ENCODE measurements at regions not wholly inside any gene's neighbourhood (a gene's known extent, or its start where the extent isn't known, plus 50 kb on each side); places are given as distances from the start of the nearest gene placed in this dataset.

- intact Hi-C loops (cut with DNase I): no loop called here
- Histone ChIP-seq H3K9me3 (no peaks in the 10 kb centered on the region), H3K4me1 (no peaks in the 10 kb centered on the region), H3K27ac (no peak overlapping the region), H3K36me3 (no peaks in the 10 kb centered on the region), H3K4me3 (no peak overlapping the region), H3K27me3 (no peaks in the 10 kb centered on the region)
- no peak for DNase-seq
- 51% methylated on average over 2 of the region's 2 CpGs for WGBS (ENCODE audit: insufficient coverage, low coverage, low lambda C conversion rate, missing lambda C conversion rate)
- ATAC-seq: peak in 1 of 4 donors; percentile 48
- TF ChIP-seq CTCF (IDR thresholded peaks at IDR 0.05): no peak
- TF ChIP-seq POLR2A (IDR thresholded peaks at IDR 0.05): no peak
These were observed 273.9 kb upstream of the RGS6 start for GRCh38 chr14:71658261-71658860.

- no peaks in the 10 kb centered on the region for H3K9me3 ChIP-seq
- peak in 1 of 4 donors; percentile 93 for ATAC-seq
- no peaks in the 10 kb centered on the region for H3K4me1 ChIP-seq
- H3K36me3 ChIP-seq: no peaks in the 10 kb centered on the region
- TF ChIP-seq POLR2A (IDR thresholded peaks at IDR 0.05) (no peak), CTCF (IDR thresholded peaks at IDR 0.05) (no peak)
- no peak for DNase-seq
- H3K4me3 ChIP-seq: no peak overlapping the region
- H3K27ac ChIP-seq: no peak overlapping the region
- intact Hi-C loops (cut with DNase I): no loop called here
- no peaks in the 10 kb centered on the region for H3K27me3 ChIP-seq
These were observed 273.1 kb upstream of the RGS6 start for GRCh38 chr14:71659159-71659558.

GRCh38 chr14:71661441-71661840 lies 270.8 kb upstream of the RGS6 start:
- intact Hi-C loops (cut with DNase I): no loop called here

GRCh38 chr14:71662291-71662790 lies 269.9 kb upstream of the RGS6 start:
- Histone ChIP-seq H3K27me3 (no peaks in the 10 kb centered on the region), H3K27ac (no peak overlapping the region), H3K4me1 (no peaks in the 10 kb centered on the region), H3K9me3 (no peaks in the 10 kb centered on the region), H3K36me3 (no peaks in the 10 kb centered on the region), H3K4me3 (no peak overlapping the region)
- 100% methylated on average over 3 of the region's 4 CpGs for WGBS (ENCODE audit: insufficient coverage, low coverage, low lambda C conversion rate, missing lambda C conversion rate)
- intact Hi-C loops (cut with DNase I): no loop called here
- DNase-seq (no peak), ATAC-seq (no peak)
- TF ChIP-seq CTCF (IDR thresholded peaks at IDR 0.05): no peak
- no peak for TF ChIP-seq POLR2A (IDR thresholded peaks at IDR 0.05)

More at GRCh38 chr14:71661441-71661840, 270.8 kb upstream of the RGS6 start:
- no peak for DNase-seq
- no peak for TF ChIP-seq POLR2A (IDR thresholded peaks at IDR 0.05)
- Histone ChIP-seq H3K27me3 (no peaks in the 10 kb centered on the region), H3K9me3 (no peaks in the 10 kb centered on the region), H3K27ac (no peak overlapping the region), H3K4me3 (no peak overlapping the region), H3K4me1 (no peaks in the 10 kb centered on the region), H3K36me3 (no peaks in the 10 kb centered on the region)
- ATAC-seq: no peak
- WGBS (ENCODE audit: insufficient coverage, low coverage, low lambda C conversion rate, missing lambda C conversion rate): 92% methylated on average over 4 of the region's 5 CpGs

- Histone ChIP-seq H3K27ac (no peak overlapping the region), H3K36me3 (peaks cover 0 to 3% (median 0%) of the 10 kb centered on the region in 4 donors), H3K9me3 (no peaks in the 10 kb centered on the region), H3K27me3 (no peaks in the 10 kb centered on the region), H3K4me3 (no peak overlapping the region), H3K4me1 (no peaks in the 10 kb centered on the region)
- ATAC-seq: no peak
- intact Hi-C loops (cut with DNase I): no loop called here
- 53% methylated on average over 1 of the region's 1 CpG for WGBS (ENCODE audit: insufficient coverage, low coverage, low lambda C conversion rate, missing lambda C conversion rate)
- DNase-seq: no peak
- TF ChIP-seq POLR2A (IDR thresholded peaks at IDR 0.05) (no peak), CTCF (IDR thresholded peaks at IDR 0.05) (no peak)
These were observed 267.1 kb upstream of the RGS6 start for GRCh38 chr14:71665157-71665556.

Data from right lobe of liver (tissue), 6 donors.